ENCODE measurements at regions not wholly inside any gene's neighbourhood (a gene's known extent, or its start where the extent isn't known, plus 50 kb on each side); places are given as distances from the start of the nearest gene placed in this dataset.

GRCh38 chr14:42606839-42607238, 1000.2 kb downstream of the LRFN5 start:
- CTCF ChIA-PET: no interaction called here
- intact Hi-C loops (cut with micrococcal nuclease): no loop called here
- no peak overlapping the region for H3K4me2 ChIP-seq (ENCODE audit: low read depth, low read length)

More at GRCh38 chr14:42606839-42607238, 1000.2 kb downstream of the LRFN5 start:
- H3K4ac ChIP-seq (ENCODE audit: low read depth, low read length): no peak overlapping the region
- in situ Hi-C loops (cut with MboI; ENCODE audit: low sequenced_read_pairs): no loop called here
- H2AFZ ChIP-seq (replicated peaks; ENCODE audit: low read length, poor library complexity): no peak overlapping the region
- no peak overlapping the region for H4K5ac ChIP-seq (ENCODE audit: low read depth, low read length)
- dilution Hi-C loops (cut with HindIII; ENCODE audit: low sequenced_read_pairs, unreplicated experiment): no loop called here
- no peak overlapping the region for H2BK5ac ChIP-seq (ENCODE audit: low read depth, low read length, poor library complexity, severe bottlenecking)
- no peak overlapping the region for H3K9ac ChIP-seq (ENCODE audit: low read depth, low read length)
- H2BK120ac ChIP-seq (ENCODE audit: low read depth, low read length): no peak overlapping the region
- no peaks in the 10 kb centered on the region for H3K36me3 ChIP-seq (ENCODE audit: control insufficient read depth, insufficient read depth, low read length)
- H3K4me1 ChIP-seq (ENCODE audit: control insufficient read depth, insufficient read depth, low read length): no peaks in the 10 kb centered on the region
- no peak overlapping the region for H2BK20ac ChIP-seq (ENCODE audit: low read depth, low read length)
- H3K23ac ChIP-seq (ENCODE audit: low read depth, low read length): no peak overlapping the region
- no peaks in the 10 kb centered on the region for H3K79me1 ChIP-seq (ENCODE audit: low read depth in 1 of 2, low read length in 2 of 2)
- no peak for TF ChIP-seq USF2 (IDR thresholded peaks at IDR 0.05; ENCODE audit: low read depth, low read length)
- TF ChIP-seq CHD1 (IDR thresholded peaks at IDR 0.05; ENCODE audit: low read depth, low read length): no peak
- TF ChIP-seq MAZ (IDR thresholded peaks at IDR 0.05; ENCODE audit: borderline replicate concordance, low read depth, low read length): no peak
- TF ChIP-seq MXI1 (IDR thresholded peaks at IDR 0.05; ENCODE audit: borderline replicate concordance, low read depth, low read length): no peak
- TF ChIP-seq MAFK (IDR thresholded peaks at IDR 0.05; ENCODE audit: low read depth, low read length): no peak
- no TSS peak for BruUV-seq (replicated peaks)
- DNase-seq (no peak), ATAC-seq (ENCODE audit: low read depth) (no peak)
- POLR2A ChIA-PET (ENCODE audit: unreplicated experiment): no interaction called here
- H3K14ac ChIP-seq (replicated peaks; ENCODE audit: low read depth, low read length): no peak overlapping the region
- no peak overlapping the region for H3K27ac ChIP-seq (ENCODE audit: insufficient read depth, low read length)
- no peaks in the 10 kb centered on the region for H3K9me3 ChIP-seq (ENCODE audit: control insufficient read depth, insufficient read depth, low read length)
- H2AK5ac ChIP-seq (ENCODE audit: low read depth, low read length): no peak overlapping the region
- no peak overlapping the region for H2AK9ac ChIP-seq (replicated peaks; ENCODE audit: low read depth, low read length, poor library complexity)
- no peak overlapping the region for H3K56ac ChIP-seq (ENCODE audit: extremely low read depth, insufficient read depth, low read length)
- H4K20me1 ChIP-seq (ENCODE audit: insufficient read depth, low read length): no peaks in the 10 kb centered on the region
- no peak overlapping the region for H3K18ac ChIP-seq (ENCODE audit: low read depth, low read length)
- no peak overlapping the region for H3K4me3 ChIP-seq (ENCODE audit: insufficient read depth, low read depth, low read length)
- whole genome bisulfite sequencing, 2 experiments (ENCODE audit: extremely low coverage in 2 of 2, insufficient read length in 1 of 2): no CpG with 5 or more reads among the region's 3 CpGs
- no peaks in the 10 kb centered on the region for H3K27me3 ChIP-seq (ENCODE audit: control insufficient read depth, insufficient read depth, low read length)
- no peak overlapping the region for H4K8ac ChIP-seq (ENCODE audit: low read depth in 2 of 2, low read length in 2 of 2)
- H3K9me1 ChIP-seq (ENCODE audit: insufficient read depth, low read length): no peaks in the 10 kb centered on the region
- H2BK15ac ChIP-seq (ENCODE audit: low read depth, low read length): no peak overlapping the region
- no peak overlapping the region for H4K91ac ChIP-seq (ENCODE audit: insufficient read depth, low read depth, low read length)
